IMR-90 (cell line): ENCODE measurements at regions not wholly inside any gene's neighbourhood (a gene's known extent, or its start where the extent isn't known, plus 50 kb on each side); places are given as distances from the start of the nearest gene placed in this dataset.

Experiments used
- ATAC-seq: fragments of 200-7000 bp; cut with Tn5 transposase; 2 replicates; pipeline ENCODE4 v1.9.1; 2020; ENCODE audit warnings: low read depth, mild to moderate bottlenecking, moderate library complexity
- BruUV-seq: library from RNA; stranded (reverse); fragments of 400-500 nt; replicated peaks from 2 replicates; lab custom pipeline; 2021; lab: Mats Ljungman, UMichigan
- CTCF ChIA-PET: fragments of 300-600 bp; formaldehyde crosslinking; extraction: SDS; loops from one replicate; lab custom pipeline; 2021; ENCODE audit warnings: antibody characterized with exemption; lab: Yijun Ruan, JAX
- POLR2A ChIA-PET: fragments of 300-600 bp; sonication (Branson Sonifier 250); formaldehyde crosslinking; loops from one replicate; lab custom pipeline; 2022; ENCODE audit warnings: antibody characterized with exemption; ENCODE audit not compliant: unreplicated experiment; lab: Charles Lee
- DNase-seq: peaks from one replicate; pipeline ENCODE4 v3.0.0; 2013
- H2AFZ ChIP-seq: replicated peaks from 2 replicates; pipeline ENCODE3; 2013; ENCODE audit warnings: low read length, mild to moderate bottlenecking; ENCODE audit not compliant: poor library complexity
- H2AK5ac ChIP-seq: 2 replicates; pipeline ENCODE4 v1.6.1; 2013; ENCODE audit warnings: low read depth, low read length, inconsistent platforms
- H2AK9ac ChIP-seq: replicated peaks from 2 replicates; pipeline ENCODE3; 2013; ENCODE audit warnings: mild to moderate bottlenecking, low read depth, low read length, moderate library complexity; ENCODE audit not compliant: poor library complexity
- H2BK120ac ChIP-seq: 2 replicates; pipeline ENCODE4 v1.6.1; 2013; ENCODE audit warnings: low read depth, low read length, inconsistent platforms
- H2BK15ac ChIP-seq: 3 replicates; pipeline ENCODE4 v1.6.1; 2013; ENCODE audit warnings: low read depth, low read length, inconsistent platforms
- H2BK20ac ChIP-seq: 2 replicates; pipeline ENCODE4 v1.6.1; 2013; ENCODE audit warnings: low read depth, mild to moderate bottlenecking, inconsistent platforms, low read length, moderate library complexity
- H2BK5ac ChIP-seq: 2 replicates; pipeline ENCODE4 v1.6.1; 2013; ENCODE audit warnings: mild to moderate bottlenecking, low read depth, low read length, inconsistent platforms; ENCODE audit not compliant: poor library complexity, severe bottlenecking
- H3K14ac ChIP-seq: replicated peaks from 2 replicates; pipeline ENCODE4 v1.6.1; 2013; ENCODE audit warnings: low read depth, low read length, inconsistent platforms
- H3K18ac ChIP-seq: 2 replicates; pipeline ENCODE4 v1.6.1; 2013; ENCODE audit warnings: low read depth, low read length, control low read depth
- H3K23ac ChIP-seq: 2 replicates; pipeline ENCODE4 v1.6.1; 2013; ENCODE audit warnings: low read depth, low read length, inconsistent platforms
- H3K27ac ChIP-seq: 2 replicates; pipeline ENCODE4 v1.5.1; 2013; ENCODE audit warnings: mild to moderate bottlenecking, control low read depth, low read length; ENCODE audit not compliant: insufficient read depth
- H3K27me3 ChIP-seq: 2 replicates; pipeline ENCODE4 v1.6.1; 2013; ENCODE audit warnings: low read length; ENCODE audit not compliant: control insufficient read depth, insufficient read depth
- H3K36me3 ChIP-seq: 2 replicates; pipeline ENCODE4 v1.6.1; 2013; ENCODE audit warnings: low read length, mixed read lengths; ENCODE audit not compliant: control insufficient read depth, insufficient read depth
- H3K4ac ChIP-seq: 2 replicates; pipeline ENCODE4 v1.6.1; 2013; ENCODE audit warnings: low read depth, low read length, inconsistent platforms
- H3K4me1 ChIP-seq: 2 replicates; pipeline ENCODE4 v1.6.1; 2013; ENCODE audit warnings: low read length, mixed read lengths; ENCODE audit not compliant: control insufficient read depth, insufficient read depth
- H3K4me2 ChIP-seq: 2 replicates; pipeline ENCODE4 v1.6.1; 2013; ENCODE audit warnings: low read depth, mild to moderate bottlenecking, control low read depth, low read length, moderate library complexity
- H3K4me3 ChIP-seq: 2 replicates; pipeline ENCODE4 v1.5.1; 2013; ENCODE audit warnings: low read depth, mild to moderate bottlenecking, control low read depth, low read length, moderate library complexity; ENCODE audit not compliant: insufficient read depth
- H3K56ac ChIP-seq: 2 replicates; pipeline ENCODE4 v1.6.1; 2013; ENCODE audit warnings: low read length, inconsistent platforms; ENCODE audit not compliant: insufficient read depth; ENCODE audit errors: extremely low read depth
- H3K79me1 ChIP-seq, 2 experiments: 2 replicates each; pipeline ENCODE4 v1.6.1; 2013; ENCODE audit warnings: low read length in 2 of 2, inconsistent platforms in 1 of 2, low read depth in 1 of 2
- H3K9ac ChIP-seq: 2 replicates; pipeline ENCODE4 v1.6.1; 2013; ENCODE audit warnings: low read depth, low read length, control low read depth
- H3K9me1 ChIP-seq: 2 replicates; pipeline ENCODE4 v1.6.1; 2013; ENCODE audit warnings: low read length, inconsistent platforms; ENCODE audit not compliant: insufficient read depth
- H3K9me3 ChIP-seq: 2 replicates; pipeline ENCODE4 v1.6.1; 2013; ENCODE audit warnings: low read length; ENCODE audit not compliant: control insufficient read depth, insufficient read depth
- H4K20me1 ChIP-seq: 2 replicates; pipeline ENCODE4 v1.6.1; 2013; ENCODE audit warnings: low read length, inconsistent platforms; ENCODE audit not compliant: insufficient read depth
- H4K5ac ChIP-seq: 2 replicates; pipeline ENCODE4 v1.6.1; 2013; ENCODE audit warnings: mild to moderate bottlenecking, low read depth, low read length, control low read depth
- H4K8ac ChIP-seq, 2 experiments: 2 replicates each; pipeline ENCODE4 v1.6.1; 2013; ENCODE audit warnings: low read depth in 2 of 2, low read length in 2 of 2, control low read depth in 1 of 2, inconsistent platforms in 1 of 2
- H4K91ac ChIP-seq: 2 replicates; pipeline ENCODE4 v1.6.1; 2013; ENCODE audit warnings: low read depth, low read length, inconsistent platforms; ENCODE audit not compliant: insufficient read depth
- BHLHE40 ChIP-seq: fragments of 150-350 bp; IDR thresholded peaks from 2 replicates; pipeline ENCODE4 v1.6.1; 2016; ENCODE audit warnings: mild to moderate bottlenecking, low read depth, low read length
- CEBPB ChIP-seq: IDR thresholded peaks from 2 replicates; pipeline ENCODE4 v1.6.1; 2012; ENCODE audit warnings: low read depth, low read length, improper control_type of control experiment
- CHD1 ChIP-seq: IDR thresholded peaks from 2 replicates; pipeline ENCODE4 v1.6.1; 2012; ENCODE audit warnings: low read depth, low read length, improper control_type of control experiment
- MXI1 ChIP-seq: IDR thresholded peaks from 2 replicates; pipeline ENCODE4 v1.6.1; 2012; ENCODE audit warnings: low read depth, mild to moderate bottlenecking, low read length, moderate library complexity, borderline replicate concordance
- NFE2L2 ChIP-seq: fragments of 150-350 bp; IDR thresholded peaks from 2 replicates; pipeline ENCODE4 v1.6.1; 2016; ENCODE audit warnings: low read depth, mild to moderate bottlenecking, low read length
- POLR2A ChIP-seq: IDR thresholded peaks from 2 replicates; pipeline ENCODE4 v1.6.1; 2012; ENCODE audit warnings: mild to moderate bottlenecking, low read depth, low read length
- RAD21 ChIP-seq: IDR thresholded peaks from 2 replicates; pipeline ENCODE4 v1.6.1; 2012; ENCODE audit warnings: low read length, improper control_type of control experiment
- RCOR1 ChIP-seq: IDR thresholded peaks from 2 replicates; pipeline ENCODE4 v1.6.1; 2012; ENCODE audit warnings: mild to moderate bottlenecking, low read length, improper control_type of control experiment; ENCODE audit not compliant: insufficient replicate concordance
- WGBS, 2 experiments: methylation state at CpG; one replicate each; pipeline versions ENCODE4 v1.1.5 to v1.1.7; 2013; ENCODE audit warnings: missing lambda C conversion rate in 2 of 2; ENCODE audit not compliant: insufficient read length in 1 of 2; ENCODE audit errors: extremely low coverage in 2 of 2; 5-methylcytosine and 5-hydroxymethylcytosine counted together
- dilution Hi-C: fragments of 300-500 bp; cut with HindIII; formaldehyde crosslinking; loops from one replicate; pipeline ENCODE4 v1.14.3; 2018; ENCODE audit warnings: low sequenced_read_pairs; ENCODE audit not compliant: unreplicated experiment
- in situ Hi-C: fragments of 300-500 bp; cut with MboI; formaldehyde crosslinking; loops from 3 replicates; pipeline ENCODE4 v1.14.3; 2019; ENCODE audit warnings: low sequenced_read_pairs, inconsistent platforms, mixed read lengths
- intact Hi-C: fragments of 100-400 bp; cut with micrococcal nuclease; formaldehyde crosslinking; loops from 2 replicates; pipeline ENCODE4 v1.10.0; 2022
- TF ChIP-seq, protein P1 (sequence below): conservative IDR thresholded peaks from 2 replicates; pipeline ENCODE4 v1.5.1; 2012; ENCODE audit warnings: mild to moderate bottlenecking, low read depth, low read length, improper control_type of control experiment

DNA sequence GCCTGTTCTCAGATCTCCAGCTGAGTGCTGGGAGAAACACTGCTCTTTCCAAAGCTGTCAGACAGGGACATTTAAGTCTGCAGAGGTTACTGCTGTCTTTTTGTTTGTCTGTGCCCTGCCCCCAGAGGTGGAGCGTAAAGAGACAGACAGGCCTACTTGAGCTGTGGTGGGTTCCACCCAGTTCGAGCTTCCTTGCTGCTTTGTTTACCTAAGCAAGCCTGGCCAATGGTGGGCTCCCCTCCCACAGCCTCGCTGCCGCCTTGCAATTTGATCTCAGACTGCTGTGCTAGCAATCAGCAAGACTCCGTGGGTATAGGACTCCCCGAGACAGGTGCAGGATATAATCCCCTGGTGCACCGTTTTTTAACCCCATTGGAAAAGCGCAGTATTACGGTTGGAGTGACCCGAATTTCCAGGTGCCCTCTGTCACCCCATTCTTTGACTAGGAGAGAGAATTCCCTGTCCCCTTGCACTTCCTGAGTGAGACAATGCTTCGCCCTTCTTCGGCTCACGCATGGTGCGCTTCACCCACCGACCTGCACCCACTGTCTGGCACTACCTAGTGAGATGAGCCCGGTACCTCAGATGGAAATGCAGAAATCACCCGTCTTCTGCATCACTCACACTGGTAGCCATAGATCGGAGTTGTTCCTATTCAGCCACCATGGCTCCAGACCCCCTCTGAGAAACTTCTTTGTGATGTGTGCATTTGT is 650.3 kb upstream of the ALG10B start:
- no peak overlapping the region for H3K4ac ChIP-seq
- intact Hi-C loops: no loop called here
- DNase-seq: no peak
- no peaks in the 10 kb centered on the region for H3K4me1 ChIP-seq
- H2BK15ac ChIP-seq: no peak overlapping the region
- H3K27ac ChIP-seq: no peak overlapping the region
- in situ Hi-C loops: loop anchor here (25.0 kb wide), 1 partner anchor 96 kb away; no protein-coding TSS in a partner anchor
- no TSS peak for BruUV-seq
- H3K4me2 ChIP-seq: no peak overlapping the region
- H3K79me1 ChIP-seq: no peaks in the 10 kb centered on the region
- no peaks in the 10 kb centered on the region for H3K9me1 ChIP-seq
- H2AK5ac ChIP-seq: no peak overlapping the region
- no peak overlapping the region for H2BK120ac ChIP-seq
- no peak overlapping the region for H3K23ac ChIP-seq
- dilution Hi-C loops: no loop called here
- no peak overlapping the region for H3K18ac ChIP-seq
- no peak for ATAC-seq
- ChIA-PET POLR2A (no interaction called here), CTCF (no interaction called here)
- peaks cover 6% of the 10 kb centered on the region; the same call in 1 of the 2 replicates for H3K9me3 ChIP-seq
- H4K5ac ChIP-seq: no peak overlapping the region
- no peak overlapping the region for H4K8ac ChIP-seq
- H2AK9ac ChIP-seq: no peak overlapping the region
- H3K36me3 ChIP-seq: no peaks in the 10 kb centered on the region
- H4K20me1 ChIP-seq: no peaks in the 10 kb centered on the region
- no peak overlapping the region for H3K14ac ChIP-seq
- no peak overlapping the region for H2AFZ ChIP-seq
- no peaks in the 10 kb centered on the region for H3K27me3 ChIP-seq
- H4K91ac ChIP-seq: no peak overlapping the region
- 69% methylated on average over 12 of the region's 18 CpGs; no CpG with 5 or more reads in 1 of the 2 experiments for WGBS, 2 experiments
- H2BK20ac ChIP-seq: no peak overlapping the region
- no peak overlapping the region for H2BK5ac ChIP-seq
- TF ChIP-seq CEBPB (no peak), RAD21 (no peak), CHD1 (no peak), RCOR1 (no peak), POLR2A (no peak), MXI1 (no peak), BHLHE40 (no peak), NFE2L2 (no peak)
- TF ChIP-seq, protein P1, sequence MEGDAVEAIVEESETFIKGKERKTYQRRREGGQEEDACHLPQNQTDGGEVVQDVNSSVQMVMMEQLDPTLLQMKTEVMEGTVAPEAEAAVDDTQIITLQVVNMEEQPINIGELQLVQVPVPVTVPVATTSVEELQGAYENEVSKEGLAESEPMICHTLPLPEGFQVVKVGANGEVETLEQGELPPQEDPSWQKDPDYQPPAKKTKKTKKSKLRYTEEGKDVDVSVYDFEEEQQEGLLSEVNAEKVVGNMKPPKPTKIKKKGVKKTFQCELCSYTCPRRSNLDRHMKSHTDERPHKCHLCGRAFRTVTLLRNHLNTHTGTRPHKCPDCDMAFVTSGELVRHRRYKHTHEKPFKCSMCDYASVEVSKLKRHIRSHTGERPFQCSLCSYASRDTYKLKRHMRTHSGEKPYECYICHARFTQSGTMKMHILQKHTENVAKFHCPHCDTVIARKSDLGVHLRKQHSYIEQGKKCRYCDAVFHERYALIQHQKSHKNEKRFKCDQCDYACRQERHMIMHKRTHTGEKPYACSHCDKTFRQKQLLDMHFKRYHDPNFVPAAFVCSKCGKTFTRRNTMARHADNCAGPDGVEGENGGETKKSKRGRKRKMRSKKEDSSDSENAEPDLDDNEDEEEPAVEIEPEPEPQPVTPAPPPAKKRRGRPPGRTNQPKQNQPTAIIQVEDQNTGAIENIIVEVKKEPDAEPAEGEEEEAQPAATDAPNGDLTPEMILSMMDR: no peak
- H3K4me3 ChIP-seq: no peak overlapping the region
- no peak overlapping the region for H3K56ac ChIP-seq
- H3K9ac ChIP-seq: no peak overlapping the region
